Endothelial cell of umbilical vein (primary cell): ENCODE measurements at regions not wholly inside any gene's neighbourhood (a gene's known extent, or its start where the extent isn't known, plus 50 kb on each side); places are given as distances from the start of the nearest gene placed in this dataset.

Experiments used
- BruUV-seq: library from RNA; stranded (reverse); fragments of 400-500 nt; replicated peaks from 2 replicates; lab custom pipeline; 2021; lab: Mats Ljungman, UMichigan
- CTCF ChIA-PET: fragments of 300-600, 350-600 bp; sonication (Branson Sonifier 250); formaldehyde crosslinking; loops from one replicate; lab custom pipeline; 2021; ENCODE audit warnings: antibody characterized with exemption, inconsistent platforms; lab: Charles Lee
- POLR2A ChIA-PET: fragments of 300-600, 350-600 bp; sonication (Branson Sonifier 250); formaldehyde crosslinking; loops from one replicate; lab custom pipeline; 2021; ENCODE audit warnings: antibody characterized with exemption, inconsistent platforms; lab: Charles Lee
- DNase-seq: peaks from one replicate; pipeline ENCODE4 v3.0.0-alpha.2; 2011; ENCODE audit warnings: low read depth, low spot score
- FAIRE-seq: peaks from 2 replicates; lab custom pipeline; 2011; peaks lifted over from hg19 to GRCh38; lab: Jason Lieb, UNC
- H2AFZ ChIP-seq: 2 replicates; pipeline ENCODE4 v1.6.0; 2012; ENCODE audit warnings: low read depth, low read length, control low read depth, inconsistent platforms
- H3K27ac ChIP-seq: 2 replicates; pipeline ENCODE4 v1.5.1; 2011; ENCODE audit warnings: low read depth, mild to moderate bottlenecking, control low read depth, low read length, moderate library complexity; ENCODE audit not compliant: insufficient read depth
- H3K27me3 ChIP-seq, 2 experiments: 2 replicates each; pipeline versions ENCODE4 v1.6.0 to v1.6.1; 2011; ENCODE audit warnings: low read length in 2 of 2, mixed read lengths in 1 of 2; ENCODE audit not compliant: control insufficient read depth in 2 of 2, insufficient read depth in 2 of 2
- H3K36me3 ChIP-seq, 2 experiments: 2 replicates in 1 of 2; 3 replicates in 1 of 2; pipeline ENCODE4 v1.5.1; 2011; ENCODE audit warnings: low read length in 2 of 2, mild to moderate bottlenecking in 1 of 2, moderate library complexity in 1 of 2; ENCODE audit not compliant: control insufficient read depth in 2 of 2, insufficient read depth in 2 of 2; ENCODE audit errors: extremely low read depth in 1 of 2
- H3K4me1 ChIP-seq: 3 replicates; pipeline ENCODE4 v1.5.1; 2011; ENCODE audit warnings: mild to moderate bottlenecking, low read length; ENCODE audit not compliant: control insufficient read depth, insufficient read depth; ENCODE audit errors: extremely low read depth
- H3K4me2 ChIP-seq: 2 replicates; pipeline ENCODE4 v1.6.1; 2011; ENCODE audit warnings: low read length, control low read depth, mixed read lengths; ENCODE audit not compliant: insufficient read depth
- H3K4me3 ChIP-seq, 3 experiments: fragments of 200-600 bp in 1 of 3; sonication (generic), shearing (Covaris generic) in 1 of 3; replicated peaks in 1 of 3; 2 replicates each; pipeline ENCODE4 v1.5.1; 2011 to 2016; ENCODE audit warnings: control low read depth in 3 of 3, low read length in 3 of 3, mild to moderate bottlenecking in 2 of 3, inconsistent platforms in 1 of 3, low read depth in 1 of 3, moderate library complexity in 1 of 3; ENCODE audit not compliant: insufficient read depth in 1 of 3
- H3K79me2 ChIP-seq: 2 replicates; pipeline ENCODE4 v1.6.0; 2012; ENCODE audit warnings: low read length, inconsistent platforms; ENCODE audit not compliant: control insufficient read depth, insufficient read depth
- H3K9ac ChIP-seq: replicated peaks from 2 replicates; pipeline ENCODE3; 2011; ENCODE audit warnings: low read length, control low read depth; ENCODE audit not compliant: insufficient read depth; ENCODE audit errors: extremely low read depth
- H3K9me1 ChIP-seq: replicated peaks from 3 replicates; pipeline ENCODE4 v1.6.0; 2011; ENCODE audit warnings: mild to moderate bottlenecking, low read length; ENCODE audit not compliant: control insufficient read depth, insufficient read depth; ENCODE audit errors: extremely low read depth
- H3K9me3 ChIP-seq: replicated peaks from 2 replicates; pipeline ENCODE4 v1.5.1; 2012; ENCODE audit warnings: low read length, inconsistent platforms; ENCODE audit not compliant: control insufficient read depth, insufficient read depth
- H4K20me1 ChIP-seq: replicated peaks from 2 replicates; pipeline ENCODE3; 2011; ENCODE audit warnings: mild to moderate bottlenecking, low read length; ENCODE audit not compliant: control insufficient read depth, insufficient read depth; ENCODE audit errors: extremely low read depth
- EZH2 ChIP-seq: IDR thresholded peaks from 2 replicates; pipeline ENCODE4 v1.6.1; 2012; ENCODE audit warnings: borderline replicate concordance, low read depth, mild to moderate bottlenecking, moderate library complexity, low read length, inconsistent platforms; ENCODE audit not compliant: severe bottlenecking
- FOS ChIP-seq: IDR thresholded peaks from 2 replicates; pipeline ENCODE4 v1.6.1; 2011; ENCODE audit warnings: mild to moderate bottlenecking, low read length, moderate library complexity, borderline replicate concordance; ENCODE audit not compliant: insufficient read depth
- GATA2 ChIP-seq: IDR thresholded peaks from 2 replicates; pipeline ENCODE4 v1.7.0; 2011; ENCODE audit warnings: low read depth, mild to moderate bottlenecking, moderate library complexity, mixed read lengths, low read length; ENCODE audit not compliant: insufficient read length, insufficient read depth
- JUN ChIP-seq: IDR thresholded peaks from 2 replicates; pipeline ENCODE4 v1.6.1; 2011; ENCODE audit warnings: borderline replicate concordance, low read depth; ENCODE audit not compliant: insufficient read length, insufficient read depth
- MYC ChIP-seq: IDR thresholded peaks from one replicate; pipeline ENCODE4 v1.6.1; 2011; ENCODE audit warnings: mild to moderate bottlenecking, low read depth, low read length
- POLR2A ChIP-seq: IDR thresholded peaks from 2 replicates; pipeline ENCODE4 v1.6.1; 2012; ENCODE audit warnings: low read depth, mild to moderate bottlenecking, control low read depth, low read length
- POLR2AphosphoS5 ChIP-seq: IDR thresholded peaks from 2 replicates; pipeline ENCODE4 v1.6.1; 2012; ENCODE audit warnings: low read depth, mild to moderate bottlenecking, control low read depth, low read length, moderate library complexity; ENCODE audit not compliant: insufficient read depth
- dilution Hi-C: fragments of 300-500 bp; cut with MboI; formaldehyde crosslinking; loops from one replicate; pipeline ENCODE4 v1.15.0; 2019; ENCODE audit warnings: low sequenced_read_pairs; ENCODE audit not compliant: extremely low pct_ligation_motif_present
- intact Hi-C: fragments of 100-400 bp; cut with micrococcal nuclease; formaldehyde crosslinking; loops from one replicate; pipeline ENCODE4 v1.10.0; 2022
- TF ChIP-seq, protein P1 (sequence below): IDR thresholded peaks from 2 replicates; pipeline ENCODE4 v1.6.1; 2011; ENCODE audit not compliant: insufficient read depth, insufficient read length
- TF ChIP-seq, protein P2 (sequence below), 2 donors: IDR thresholded peaks; 1 replicate in 1 of 2; 2 replicates in 1 of 2; pipeline ENCODE4 v1.5.1; 2011; ENCODE audit warnings: low read length in 2 of 2, mild to moderate bottlenecking in 2 of 2, moderate library complexity in 2 of 2, control low read depth in 1 of 2, inconsistent platforms in 1 of 2, low read depth in 1 of 2; ENCODE audit not compliant: insufficient read depth in 1 of 2; ENCODE audit errors: extremely low read depth in 1 of 2

DNA sequence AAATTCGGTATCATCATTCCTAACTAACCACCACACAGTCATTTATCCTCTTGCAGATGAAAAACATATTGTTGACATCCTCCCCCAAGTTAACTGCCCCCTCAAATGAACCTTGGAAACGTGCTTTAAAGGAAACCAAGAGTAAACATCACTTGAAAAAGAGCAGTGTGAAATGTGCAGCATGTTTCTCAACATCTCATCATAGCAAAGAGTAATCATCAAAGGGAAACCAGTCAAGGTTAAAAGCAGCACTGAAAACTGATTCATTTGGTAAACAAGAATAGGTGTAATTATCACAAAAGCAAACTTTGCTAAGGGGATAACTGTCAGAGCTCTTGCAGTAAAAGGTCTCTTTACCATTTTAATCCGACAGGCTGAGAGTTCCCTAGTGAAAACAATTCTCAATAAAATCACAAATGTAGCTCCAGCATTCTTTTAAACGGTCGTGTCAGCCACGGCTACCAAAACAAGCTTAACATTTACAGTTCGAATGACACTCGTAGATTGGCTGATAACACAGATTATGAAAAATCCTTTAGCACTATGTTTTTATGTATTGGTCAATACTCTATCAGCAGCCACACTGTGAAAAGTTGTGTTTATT is 461.0 kb downstream of the GBE1 start:
- Histone ChIP-seq H3K4me1 (no peaks in the 10 kb centered on the region), H4K20me1 (no peaks in the 10 kb centered on the region), H3K9me3 (no peaks in the 10 kb centered on the region), H3K36me3 (no peaks in the 10 kb centered on the region), H2AFZ (peak overlapping the region; percentile 59), H3K4me2 (no peak overlapping the region), H3K9ac (no peak overlapping the region), H3K9me1 (no peaks in the 10 kb centered on the region), H3K4me3 (no peak overlapping the region), H3K79me2 (no peaks in the 10 kb centered on the region), H3K27ac (no peak overlapping the region), H3K27me3 (no peaks in the 10 kb centered on the region)
- TF ChIP-seq POLR2A = no peak
- TF ChIP-seq JUN = no peak
- TF ChIP-seq MYC = no peak
- TF ChIP-seq GATA2 = no peak
- TF ChIP-seq, protein P1, sequence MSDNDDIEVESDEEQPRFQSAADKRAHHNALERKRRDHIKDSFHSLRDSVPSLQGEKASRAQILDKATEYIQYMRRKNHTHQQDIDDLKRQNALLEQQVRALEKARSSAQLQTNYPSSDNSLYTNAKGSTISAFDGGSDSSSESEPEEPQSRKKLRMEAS = no peak
- TF ChIP-seq EZH2 = no peak
- TF ChIP-seq POLR2AphosphoS5 = no peak
- TF ChIP-seq FOS = no peak
- TF ChIP-seq, protein P2, sequence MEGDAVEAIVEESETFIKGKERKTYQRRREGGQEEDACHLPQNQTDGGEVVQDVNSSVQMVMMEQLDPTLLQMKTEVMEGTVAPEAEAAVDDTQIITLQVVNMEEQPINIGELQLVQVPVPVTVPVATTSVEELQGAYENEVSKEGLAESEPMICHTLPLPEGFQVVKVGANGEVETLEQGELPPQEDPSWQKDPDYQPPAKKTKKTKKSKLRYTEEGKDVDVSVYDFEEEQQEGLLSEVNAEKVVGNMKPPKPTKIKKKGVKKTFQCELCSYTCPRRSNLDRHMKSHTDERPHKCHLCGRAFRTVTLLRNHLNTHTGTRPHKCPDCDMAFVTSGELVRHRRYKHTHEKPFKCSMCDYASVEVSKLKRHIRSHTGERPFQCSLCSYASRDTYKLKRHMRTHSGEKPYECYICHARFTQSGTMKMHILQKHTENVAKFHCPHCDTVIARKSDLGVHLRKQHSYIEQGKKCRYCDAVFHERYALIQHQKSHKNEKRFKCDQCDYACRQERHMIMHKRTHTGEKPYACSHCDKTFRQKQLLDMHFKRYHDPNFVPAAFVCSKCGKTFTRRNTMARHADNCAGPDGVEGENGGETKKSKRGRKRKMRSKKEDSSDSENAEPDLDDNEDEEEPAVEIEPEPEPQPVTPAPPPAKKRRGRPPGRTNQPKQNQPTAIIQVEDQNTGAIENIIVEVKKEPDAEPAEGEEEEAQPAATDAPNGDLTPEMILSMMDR (IDR thresholded peaks at IDR 0.05; ENCODE audit: extremely low read depth in 1 of 2, insufficient read depth in 1 of 2, low read depth in 1 of 2, low read length in 2 of 2) = no peak
- FAIRE-seq (no peak), DNase-seq (no peak)
- no TSS peak for BruUV-seq
- dilution Hi-C loops = no loop called here
- ChIA-PET POLR2A (no interaction called here), CTCF (interaction anchor here (2.2 to 4.8 kb wide), 5 partner anchors 18 to 344 kb away, joined by 5 to 121 read pairs (median 21); no protein-coding TSS in a partner anchor)
- intact Hi-C loops = loop anchor here (5.0 to 10.0 kb wide), 2 partner anchors 172 to 424 kb away; no protein-coding TSS in a partner anchor
